Stomach (tissue), 4 donors: ENCODE measurements at regions not wholly inside any gene's neighbourhood (a gene's known extent, or its start where the extent isn't known, plus 50 kb on each side); places are given as distances from the start of the nearest gene placed in this dataset.

Experiments
- EP300 ChIP-seq: sonication (generic); formaldehyde crosslinking; IDR thresholded peaks from one replicate; pipeline ENCODE4 v1.6.1; 2017; ENCODE audit warnings: antibody characterized with exemption
- POLR2A ChIP-seq, 4 donors: fragments of 450-650 bp; IDR thresholded peaks; one replicate each; pipeline ENCODE4 v1.6.1; 2016; ENCODE audit warnings: antibody characterized with exemption in 4 of 4, control low read depth in 2 of 4, mild to moderate bottlenecking in 1 of 4, moderate library complexity in 1 of 4
- TF ChIP-seq, protein P1 (sequence below), 7 experiments: fragments of 450-650 bp in 4 of 7; fragments of 200-600 bp in 3 of 7; sonication (generic) in 3 of 7; IDR thresholded peaks; one replicate each; pipeline ENCODE4 v1.5.1; 2016 to 2019; ENCODE audit warnings: antibody characterized with exemption in 7 of 7, control low read depth in 2 of 7, mild to moderate bottlenecking in 1 of 7

DNA sequence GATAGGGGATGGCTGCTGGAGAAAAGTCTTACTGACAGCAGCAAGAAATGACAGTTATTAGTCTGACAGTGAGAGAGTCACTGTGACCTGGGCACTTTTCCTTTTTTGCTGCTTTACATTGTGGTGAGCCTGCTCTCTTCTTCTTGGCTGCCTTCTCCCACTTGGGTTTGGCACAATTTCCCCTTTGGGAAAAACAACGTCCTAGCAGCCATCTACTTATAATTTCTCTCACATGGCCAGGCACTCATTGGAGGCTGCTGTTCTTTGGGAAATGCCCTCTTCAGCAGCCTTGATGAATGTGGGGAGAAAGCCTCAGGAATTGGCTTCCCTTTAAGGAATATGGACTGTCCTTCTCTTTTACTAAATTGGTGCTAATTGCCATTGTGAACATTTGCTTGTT is 60.4 kb upstream of the SLC1A4 start:
- TF ChIP-seq, protein P1, sequence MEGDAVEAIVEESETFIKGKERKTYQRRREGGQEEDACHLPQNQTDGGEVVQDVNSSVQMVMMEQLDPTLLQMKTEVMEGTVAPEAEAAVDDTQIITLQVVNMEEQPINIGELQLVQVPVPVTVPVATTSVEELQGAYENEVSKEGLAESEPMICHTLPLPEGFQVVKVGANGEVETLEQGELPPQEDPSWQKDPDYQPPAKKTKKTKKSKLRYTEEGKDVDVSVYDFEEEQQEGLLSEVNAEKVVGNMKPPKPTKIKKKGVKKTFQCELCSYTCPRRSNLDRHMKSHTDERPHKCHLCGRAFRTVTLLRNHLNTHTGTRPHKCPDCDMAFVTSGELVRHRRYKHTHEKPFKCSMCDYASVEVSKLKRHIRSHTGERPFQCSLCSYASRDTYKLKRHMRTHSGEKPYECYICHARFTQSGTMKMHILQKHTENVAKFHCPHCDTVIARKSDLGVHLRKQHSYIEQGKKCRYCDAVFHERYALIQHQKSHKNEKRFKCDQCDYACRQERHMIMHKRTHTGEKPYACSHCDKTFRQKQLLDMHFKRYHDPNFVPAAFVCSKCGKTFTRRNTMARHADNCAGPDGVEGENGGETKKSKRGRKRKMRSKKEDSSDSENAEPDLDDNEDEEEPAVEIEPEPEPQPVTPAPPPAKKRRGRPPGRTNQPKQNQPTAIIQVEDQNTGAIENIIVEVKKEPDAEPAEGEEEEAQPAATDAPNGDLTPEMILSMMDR (IDR thresholded peaks at IDR 0.05), result no peak
- TF ChIP-seq EP300, result no peak
- TF ChIP-seq POLR2A (IDR thresholded peaks at IDR 0.05), result no peak
